HL-60 (cell line): ENCODE measurements at regions not wholly inside any gene's neighbourhood (a gene's known extent, or its start where the extent isn't known, plus 50 kb on each side); places are given as distances from the start of the nearest gene placed in this dataset.

ENCODE experiments used
- POLR2AphosphoS5 ChIP-seq: IDR thresholded peaks from 2 replicates; pipeline ENCODE4 v1.6.1; 2012; ENCODE audit warnings: low read depth
- TF ChIP-seq, protein P1 (sequence below): IDR thresholded peaks from one replicate; pipeline ENCODE4 v1.5.1; 2011; ENCODE audit warnings: low read length, control low read depth, inconsistent platforms; ENCODE audit not compliant: insufficient read depth
- TF ChIP-seq, protein P2 (sequence below): IDR thresholded peaks from 2 replicates; pipeline ENCODE4 v1.6.1; 2012; ENCODE audit warnings: low read depth; ENCODE audit not compliant: insufficient replicate concordance

- TF ChIP-seq POLR2AphosphoS5 = no peak
- TF ChIP-seq, protein P1, sequence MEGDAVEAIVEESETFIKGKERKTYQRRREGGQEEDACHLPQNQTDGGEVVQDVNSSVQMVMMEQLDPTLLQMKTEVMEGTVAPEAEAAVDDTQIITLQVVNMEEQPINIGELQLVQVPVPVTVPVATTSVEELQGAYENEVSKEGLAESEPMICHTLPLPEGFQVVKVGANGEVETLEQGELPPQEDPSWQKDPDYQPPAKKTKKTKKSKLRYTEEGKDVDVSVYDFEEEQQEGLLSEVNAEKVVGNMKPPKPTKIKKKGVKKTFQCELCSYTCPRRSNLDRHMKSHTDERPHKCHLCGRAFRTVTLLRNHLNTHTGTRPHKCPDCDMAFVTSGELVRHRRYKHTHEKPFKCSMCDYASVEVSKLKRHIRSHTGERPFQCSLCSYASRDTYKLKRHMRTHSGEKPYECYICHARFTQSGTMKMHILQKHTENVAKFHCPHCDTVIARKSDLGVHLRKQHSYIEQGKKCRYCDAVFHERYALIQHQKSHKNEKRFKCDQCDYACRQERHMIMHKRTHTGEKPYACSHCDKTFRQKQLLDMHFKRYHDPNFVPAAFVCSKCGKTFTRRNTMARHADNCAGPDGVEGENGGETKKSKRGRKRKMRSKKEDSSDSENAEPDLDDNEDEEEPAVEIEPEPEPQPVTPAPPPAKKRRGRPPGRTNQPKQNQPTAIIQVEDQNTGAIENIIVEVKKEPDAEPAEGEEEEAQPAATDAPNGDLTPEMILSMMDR = no peak
- TF ChIP-seq, protein P2, sequence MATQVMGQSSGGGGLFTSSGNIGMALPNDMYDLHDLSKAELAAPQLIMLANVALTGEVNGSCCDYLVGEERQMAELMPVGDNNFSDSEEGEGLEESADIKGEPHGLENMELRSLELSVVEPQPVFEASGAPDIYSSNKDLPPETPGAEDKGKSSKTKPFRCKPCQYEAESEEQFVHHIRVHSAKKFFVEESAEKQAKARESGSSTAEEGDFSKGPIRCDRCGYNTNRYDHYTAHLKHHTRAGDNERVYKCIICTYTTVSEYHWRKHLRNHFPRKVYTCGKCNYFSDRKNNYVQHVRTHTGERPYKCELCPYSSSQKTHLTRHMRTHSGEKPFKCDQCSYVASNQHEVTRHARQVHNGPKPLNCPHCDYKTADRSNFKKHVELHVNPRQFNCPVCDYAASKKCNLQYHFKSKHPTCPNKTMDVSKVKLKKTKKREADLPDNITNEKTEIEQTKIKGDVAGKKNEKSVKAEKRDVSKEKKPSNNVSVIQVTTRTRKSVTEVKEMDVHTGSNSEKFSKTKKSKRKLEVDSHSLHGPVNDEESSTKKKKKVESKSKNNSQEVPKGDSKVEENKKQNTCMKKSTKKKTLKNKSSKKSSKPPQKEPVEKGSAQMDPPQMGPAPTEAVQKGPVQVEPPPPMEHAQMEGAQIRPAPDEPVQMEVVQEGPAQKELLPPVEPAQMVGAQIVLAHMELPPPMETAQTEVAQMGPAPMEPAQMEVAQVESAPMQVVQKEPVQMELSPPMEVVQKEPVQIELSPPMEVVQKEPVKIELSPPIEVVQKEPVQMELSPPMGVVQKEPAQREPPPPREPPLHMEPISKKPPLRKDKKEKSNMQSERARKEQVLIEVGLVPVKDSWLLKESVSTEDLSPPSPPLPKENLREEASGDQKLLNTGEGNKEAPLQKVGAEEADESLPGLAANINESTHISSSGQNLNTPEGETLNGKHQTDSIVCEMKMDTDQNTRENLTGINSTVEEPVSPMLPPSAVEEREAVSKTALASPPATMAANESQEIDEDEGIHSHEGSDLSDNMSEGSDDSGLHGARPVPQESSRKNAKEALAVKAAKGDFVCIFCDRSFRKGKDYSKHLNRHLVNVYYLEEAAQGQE = no peak
Observed at GRCh38 chr17:13171790-13172189, 154.0 kb upstream of the ELAC2 start.
